HG03025 (cell line): ENCODE measurements at regions not wholly inside any gene's neighbourhood (a gene's known extent, or its start where the extent isn't known, plus 50 kb on each side); places are given as distances from the start of the nearest gene placed in this dataset.
A peak's percentile ranks its signal among the peaks of the same experiment; 100 is the strongest.

Experiments used
- ATAC-seq: cut with Tn5 transposase; IDR thresholded peaks from one replicate; pipeline ENCODE4 v1.9.1; 2021; ENCODE audit warnings: mild to moderate bottlenecking, moderate library complexity; ENCODE audit not compliant: unreplicated experiment, low FRiP score

- no peak for ATAC-seq
Observed at GRCh38 chr11:27861706-27862430, 161.6 kb upstream of the BDNF start.

GRCh38 chr11:27860811-27861210 is 160.6 kb upstream of the BDNF start:
- no peak for ATAC-seq

- ATAC-seq = no peak
Observed at GRCh38 chr11:27858866-27859265, 158.6 kb upstream of the BDNF start.

- ATAC-seq = no peak
Observed at GRCh38 chr11:27857588-27857987, 157.3 kb upstream of the BDNF start.

GRCh38 chr11:27857014-27857413 is 156.8 kb upstream of the BDNF start:
- no peak for ATAC-seq

- no peak for ATAC-seq
Observed at GRCh38 chr11:27848423-27848822, 148.2 kb upstream of the BDNF start.

- no peak for ATAC-seq
Observed at GRCh38 chr11:27847496-27847895, 147.2 kb upstream of the BDNF start.

DNA sequence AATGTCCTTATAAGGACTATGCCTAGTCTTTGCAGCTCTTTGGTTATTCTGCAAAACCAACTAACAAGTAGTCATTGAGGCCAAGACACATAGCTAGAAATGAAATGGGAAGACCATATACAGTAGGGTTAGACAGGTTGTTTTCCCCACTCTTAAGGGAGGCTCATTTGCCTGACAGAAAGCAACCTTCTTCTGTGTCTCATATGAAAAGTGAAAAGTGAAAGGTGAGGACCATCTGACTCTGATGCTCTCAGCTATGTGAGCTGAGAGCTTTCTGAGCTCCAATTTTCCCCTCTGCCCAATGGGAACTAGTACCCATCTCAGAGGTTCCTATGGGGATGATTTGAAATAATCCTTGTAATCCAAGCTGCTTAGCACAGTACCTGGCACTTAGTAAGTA is 142.0 kb upstream of the BDNF start:
- ATAC-seq = no peak

GRCh38 chr11:27841023-27841422 is 140.8 kb upstream of the BDNF start:
- no peak for ATAC-seq

DNA sequence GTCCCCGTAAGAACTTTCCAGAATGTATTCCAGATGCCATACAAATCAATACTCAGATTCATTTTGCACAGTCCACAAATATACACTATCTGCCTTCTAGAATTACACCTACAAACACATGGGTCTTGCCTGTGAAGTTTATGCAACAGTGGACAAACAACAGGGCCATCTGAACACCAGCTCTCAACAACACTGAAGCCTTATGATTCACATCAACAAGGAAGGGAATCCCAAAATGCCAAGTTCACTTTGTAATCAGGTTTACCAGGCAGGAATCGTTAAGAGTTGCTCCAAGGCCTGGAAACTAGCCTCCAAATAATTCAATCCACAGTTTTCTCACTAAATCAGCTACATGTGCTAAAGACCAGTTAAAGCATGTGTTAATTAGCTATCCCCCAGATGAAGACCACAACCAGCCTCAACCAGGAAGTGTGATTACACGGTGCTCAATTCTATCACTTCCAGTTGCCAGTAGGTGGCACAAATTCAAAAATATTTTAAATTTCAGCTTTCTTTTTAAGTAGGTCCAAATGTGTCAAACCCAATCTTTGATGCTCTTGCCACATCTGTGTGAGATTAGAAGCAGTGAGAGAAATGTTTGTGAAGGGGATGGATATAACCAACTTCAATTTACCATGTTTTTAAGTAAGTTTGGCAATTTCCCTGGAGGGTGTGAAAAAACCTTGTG is 139.1 kb upstream of the BDNF start:
- no peak for ATAC-seq

DNA sequence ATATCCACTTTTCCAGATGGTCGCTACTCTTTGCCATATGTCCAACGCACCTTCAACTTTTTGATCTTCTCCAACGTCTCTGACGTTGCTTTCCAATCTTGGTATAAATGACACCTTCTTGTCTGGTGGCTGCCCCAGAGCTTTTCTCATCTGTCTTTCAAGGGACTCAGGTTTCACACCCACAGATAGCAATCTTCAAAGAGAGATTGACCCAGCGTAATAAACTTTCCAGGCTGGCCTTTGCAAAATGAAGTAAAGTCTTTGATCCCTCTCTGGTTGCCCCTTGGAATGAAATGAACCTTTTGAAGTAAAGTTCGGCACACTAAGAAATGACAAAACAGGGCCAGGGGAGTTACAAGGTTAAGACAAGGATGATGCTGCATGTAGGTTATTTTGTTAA is 138.4 kb upstream of the BDNF start:
- no peak for ATAC-seq

GRCh38 chr11:27837895-27838563 is 137.8 kb upstream of the BDNF start:
- ATAC-seq = peak; percentile 72

DNA sequence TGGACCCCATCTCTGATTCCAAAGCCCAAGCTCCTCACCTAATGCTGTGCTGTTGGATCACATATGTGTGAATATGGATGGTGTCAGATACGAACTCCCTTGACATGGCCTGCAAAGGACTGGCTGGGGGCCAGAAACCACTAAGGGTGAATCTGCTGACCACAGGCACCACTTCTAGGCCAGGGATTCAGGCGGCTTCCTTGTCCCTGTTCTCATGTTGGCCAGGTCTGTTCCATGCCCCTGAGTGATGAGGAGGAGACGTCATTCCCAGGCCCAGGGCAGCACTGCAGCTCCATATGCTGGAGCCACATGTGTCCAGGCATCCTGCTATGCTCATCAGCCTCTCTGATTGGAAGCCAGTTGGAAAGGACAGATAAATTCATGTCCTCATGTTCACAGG is 130.0 kb upstream of the BDNF start:
- ATAC-seq = no peak

- ATAC-seq = no peak
Observed at GRCh38 chr11:27820249-27820648, 120.0 kb upstream of the BDNF start.

DNA sequence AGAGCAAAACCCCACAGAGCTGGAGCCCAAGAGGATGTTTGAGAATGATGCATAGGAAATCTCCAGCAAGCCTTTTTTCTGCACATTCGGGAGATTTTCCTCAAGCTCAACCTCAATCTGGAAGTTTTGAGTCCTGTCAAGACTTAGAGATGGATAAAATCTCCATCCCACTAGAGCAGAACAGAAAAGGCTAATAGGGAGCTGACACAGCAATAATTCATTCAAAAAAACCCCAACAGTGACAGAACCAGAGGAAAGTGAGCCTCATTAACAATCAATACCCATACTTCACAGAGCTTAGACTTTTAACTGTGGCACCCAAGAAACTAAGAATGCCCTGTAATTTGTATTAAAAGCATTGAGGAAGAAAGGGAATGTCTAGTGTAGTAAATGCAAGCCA is 115.9 kb upstream of the BDNF start:
- no peak for ATAC-seq

GRCh38 chr11:27812341-27812740 is 112.1 kb upstream of the BDNF start:
- no peak for ATAC-seq

DNA sequence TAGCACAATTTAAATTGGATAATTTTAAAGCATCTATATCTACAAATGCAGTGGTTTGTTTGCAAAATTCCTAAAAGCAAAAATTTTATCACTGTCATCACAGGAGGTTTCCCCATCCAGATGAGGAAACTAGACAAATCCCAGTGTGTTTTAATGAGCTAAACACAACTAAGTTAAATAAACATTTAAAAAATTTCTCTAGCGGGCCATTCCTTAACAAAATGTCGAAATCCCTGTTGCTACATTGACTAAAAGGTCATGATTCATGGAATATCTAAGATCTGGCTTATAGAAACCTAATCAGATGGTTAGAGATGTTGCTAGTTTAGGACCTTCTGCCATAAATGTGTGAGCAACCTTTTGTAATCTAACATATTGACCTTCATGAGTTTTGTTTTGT is 107.3 kb upstream of the BDNF start:
- ATAC-seq = no peak

GRCh38 chr11:27806122-27806521 is 105.9 kb upstream of the BDNF start:
- no peak for ATAC-seq

DNA sequence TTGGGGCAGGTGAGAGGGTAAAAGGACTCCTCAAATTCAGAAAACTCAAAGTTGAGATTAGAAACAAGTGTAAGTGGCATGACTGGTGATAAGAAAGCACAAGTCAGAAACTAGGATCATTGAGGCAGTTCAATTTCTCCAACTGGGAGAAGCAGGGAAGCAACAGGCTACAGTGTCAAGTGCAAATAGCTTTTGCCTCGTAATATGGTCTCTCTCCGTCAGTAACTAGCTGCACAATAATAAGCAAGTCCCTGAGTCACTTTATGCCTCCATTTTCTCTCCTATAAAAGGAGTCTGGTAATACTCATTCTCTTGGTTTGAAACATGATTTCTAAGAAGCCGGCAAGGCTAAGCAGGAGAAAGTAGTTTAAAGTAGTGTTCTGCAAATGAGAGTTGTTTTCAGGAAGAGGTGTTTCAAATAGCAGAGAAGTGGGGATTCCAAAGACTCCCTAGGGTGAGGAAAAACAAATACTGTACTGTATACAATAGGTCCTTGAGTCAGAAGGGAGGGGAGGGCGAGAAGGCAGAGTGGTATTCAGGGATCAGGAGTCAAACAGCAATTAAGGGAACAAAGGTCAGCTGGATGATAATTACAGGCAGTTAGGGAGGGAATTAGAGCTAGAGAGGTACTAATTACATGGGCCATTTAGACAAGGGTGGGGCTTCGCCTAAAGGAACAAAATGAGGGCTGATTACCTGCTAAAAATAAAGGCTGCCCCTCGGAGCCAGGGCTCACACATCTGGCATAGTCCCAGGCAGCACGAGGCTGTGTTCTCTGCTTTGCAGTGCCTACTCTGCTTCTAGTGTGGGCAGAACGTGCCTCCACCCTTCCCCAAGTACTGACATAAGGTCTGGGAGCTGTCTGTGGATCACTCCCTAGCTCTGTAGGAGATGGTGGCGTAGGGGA is 96.0 kb upstream of the BDNF start:
- ATAC-seq = no peak

GRCh38 chr11:27786864-27787263 is 86.6 kb upstream of the BDNF start:
- no peak for ATAC-seq

- ATAC-seq = no peak
Observed at GRCh38 chr11:27786331-27786730, 86.1 kb upstream of the BDNF start.
